Psoas muscle (tissue), 7 donors: ENCODE measurements at regions not wholly inside any gene's neighbourhood (a gene's known extent, or its start where the extent isn't known, plus 50 kb on each side); places are given as distances from the start of the nearest gene placed in this dataset.

ENCODE experiments used
- ATAC-seq, 4 donors: fragments of 200-7000 bp; cut with Tn5 transposase; one replicate each; pipeline ENCODE4 v1.9.1; 2020; ENCODE audit warnings: moderate library complexity in 3 of 4, mild to moderate bottlenecking in 2 of 4
- DNase-seq, 2 donors: peaks; one replicate each; pipeline ENCODE4 v3.0.0-alpha.2; 2020
- H3K27ac ChIP-seq: fragments of 200-600 bp; one replicate; pipeline ENCODE4 v1.8.0; 2022
- H3K27me3 ChIP-seq, 3 donors: fragments of 200-600 bp in 1 of 3; one replicate each; pipeline versions ENCODE4 v1.6.1 to v1.8.0; 2013 to 2022; ENCODE audit warnings: low read length in 2 of 3, mild to moderate bottlenecking in 2 of 3, moderate library complexity in 1 of 3; ENCODE audit not compliant: insufficient read depth in 3 of 3
- H3K36me3 ChIP-seq, 2 donors: fragments of 200-600 bp in 1 of 2; one replicate each; pipeline versions ENCODE4 v1.6.1 to v1.8.0; 2013 to 2022; ENCODE audit warnings: low read depth in 1 of 2, mild to moderate bottlenecking in 1 of 2, moderate library complexity in 1 of 2; ENCODE audit not compliant: insufficient read depth in 1 of 2
- H3K4me1 ChIP-seq: fragments of 200-600 bp; one replicate; pipeline ENCODE4 v1.8.0; 2022
- H3K4me3 ChIP-seq: fragments of 200-600 bp; one replicate; pipeline ENCODE4 v1.8.0; 2022; ENCODE audit warnings: mild to moderate bottlenecking
- H3K9me3 ChIP-seq: fragments of 200-600 bp; one replicate; pipeline ENCODE4 v1.8.0; 2022
- CTCF ChIP-seq: fragments of 200-600 bp; IDR thresholded peaks from one replicate; pipeline ENCODE4 v1.8.0; 2022; ENCODE audit warnings: antibody characterized with exemption
- WGBS, 3 donors: extraction: QIAGEN DNeasy Blood & Tissue Kit; methylation state at CpG; one replicate each; pipeline versions ENCODE4 v1.1.6 to v1.1.7; 2013; 5-methylcytosine and 5-hydroxymethylcytosine counted together
- intact Hi-C, 2 donors: fragments of 100-400 bp; cut with DNase I; formaldehyde crosslinking; loops; one replicate each; pipeline versions ENCODE4 v1.11.0 to v1.14.2; 2022
- donor health status: healthy with polysubstance abuse.
- donor health status: DM: no; HTN: no; CAD: no; lungs with moderate emphysema.
- donor health status: Bipolar disorder and iron deficiency.
- donor health status: healthy.
- donor health status: DM: yes; HTN: yes; CAD: no.
- donor health status: DM: no; HTN: no; CAD: no.
- donor health status: DM: yes; HTN: yes; CAD: no.

GRCh38 chr10:22481106-22481505 lies 135.8 kb downstream of the SPAG6 start:
- Histone ChIP-seq H3K27ac (no peak overlapping the region), H3K4me3 (no peak overlapping the region), H3K9me3 (no peaks in the 10 kb centered on the region), H3K36me3 (no peaks in the 10 kb centered on the region), H3K4me1 (peaks cover 16% of the 10 kb centered on the region), H3K27me3 (peaks cover 0 to 7% (median 3%) of the 10 kb centered on the region in 3 donors)
- no peak for ATAC-seq
- 95 to 97% (median 96%) methylated on average over 6 of the region's 6 CpGs for WGBS, 3 donors
- no peak for TF ChIP-seq CTCF
- no peak for DNase-seq
- intact Hi-C loops, result no loop called here

- H3K27ac ChIP-seq, result peak overlapping the region; percentile 71
- H3K4me1 ChIP-seq, result peaks cover 10% of the 10 kb centered on the region
- no peak for DNase-seq
- intact Hi-C loops, result no loop called here
- WGBS, 3 donors, result 35 to 56% (median 47%) methylated on average over 5 of the region's 5 CpGs
- H3K9me3 ChIP-seq, result no peaks in the 10 kb centered on the region
- peak in 3 of 4 donors; percentile 79 to 94 (median 90) for ATAC-seq
- H3K27me3 ChIP-seq, result no peaks in the 10 kb centered on the region
- no peak for TF ChIP-seq CTCF
- no peaks in the 10 kb centered on the region for H3K36me3 ChIP-seq
- H3K4me3 ChIP-seq, result no peak overlapping the region
Observed at GRCh38 chr10:22481687-22482539, 136.6 kb downstream of the SPAG6 start.

- no peaks in the 10 kb centered on the region for H3K36me3 ChIP-seq
- TF ChIP-seq CTCF, result no peak
- H3K9me3 ChIP-seq, result no peaks in the 10 kb centered on the region
- WGBS, 3 donors, result 93 to 98% (median 96%) methylated on average over 1 of the region's 1 CpG
- H3K4me3 ChIP-seq, result no peak overlapping the region
- intact Hi-C loops, result no loop called here
- DNase-seq (no peak), ATAC-seq (no peak)
- no peak overlapping the region for H3K27ac ChIP-seq
- peaks cover 10% of the 10 kb centered on the region for H3K4me1 ChIP-seq
- no peaks in the 10 kb centered on the region for H3K27me3 ChIP-seq
Observed at GRCh38 chr10:22483132-22483531, 137.8 kb downstream of the SPAG6 start.
